Fibroblast of lung (primary cell): ENCODE measurements at regions not wholly inside any gene's neighbourhood (a gene's known extent, or its start where the extent isn't known, plus 50 kb on each side); places are given as distances from the start of the nearest gene placed in this dataset.

Source experiments
- CTCF ChIP-seq, 2 donors: IDR thresholded peaks in 1 of 2; conservative IDR thresholded peaks in 1 of 2; 1 replicate in 1 of 2; 2 replicates in 1 of 2; pipeline ENCODE4 v1.5.1; 2011 to 2012; ENCODE audit warnings: low read length in 2 of 2, control low read depth in 1 of 2, inconsistent platforms in 1 of 2, low read depth in 1 of 2, mild to moderate bottlenecking in 1 of 2
- EZH2 ChIP-seq: IDR thresholded peaks from 2 replicates; pipeline ENCODE4 v1.5.1; 2012; ENCODE audit warnings: low read length, control low read depth, mild to moderate bottlenecking; ENCODE audit errors: missing control alignments

- TF ChIP-seq CTCF (conservative IDR thresholded peaks at IDR 0.05 in 1 of 2, IDR thresholded peaks at IDR 0.05 in 1 of 2; ENCODE audit: low read depth in 1 of 2, low read length in 2 of 2), result no peak
- no peak for TF ChIP-seq EZH2
Observed at GRCh38 chr14:57069702-57070101, 199.0 kb downstream of the EXOC5 start.
